ENCODE measurements at regions not wholly inside any gene's neighbourhood (a gene's known extent, or its start where the extent isn't known, plus 50 kb on each side); places are given as distances from the start of the nearest gene placed in this dataset.

- H3K27ac ChIP-seq: no peak overlapping the region
- no peaks in the 10 kb centered on the region for H4K20me1 ChIP-seq (ENCODE audit: low read depth)
- Mint-ChIP-seq H3K4me1 (no peaks in the 10 kb centered on the region), H3K4me3 (no peak overlapping the region), H3K9me3 (no peaks in the 10 kb centered on the region), H3K27ac (no peak overlapping the region), H3K27me3 (ENCODE audit: insufficient read depth, low read depth) (peaks cover 5% of the 10 kb centered on the region), H3K36me3 (no peaks in the 10 kb centered on the region)
- H3K4me3 ChIP-seq: no peak overlapping the region
- no peak for DNase-seq (ENCODE audit: low spot score)
- no peaks in the 10 kb centered on the region for H3K9me3 ChIP-seq (ENCODE audit: low read depth)
- no peak for TF ChIP-seq EZH2 (IDR thresholded peaks at IDR 0.05)
- H3K27me3 ChIP-seq: no peaks in the 10 kb centered on the region
- H3F3A ChIP-seq (ENCODE audit: low read depth): no peaks in the 10 kb centered on the region
- H3K9ac ChIP-seq: no peak overlapping the region
- no peaks in the 10 kb centered on the region for H3K36me3 ChIP-seq
- H2AFZ ChIP-seq (replicated peaks): no peak overlapping the region
- H3K4me2 ChIP-seq: no peak overlapping the region
- no peaks in the 10 kb centered on the region for H3K79me2 ChIP-seq (ENCODE audit: low read depth)
- H3K4me1 ChIP-seq: no peaks in the 10 kb centered on the region
Measured at GRCh38 chr10:7035126-7035761, 375.6 kb downstream of the SFMBT2 start.

DNA sequence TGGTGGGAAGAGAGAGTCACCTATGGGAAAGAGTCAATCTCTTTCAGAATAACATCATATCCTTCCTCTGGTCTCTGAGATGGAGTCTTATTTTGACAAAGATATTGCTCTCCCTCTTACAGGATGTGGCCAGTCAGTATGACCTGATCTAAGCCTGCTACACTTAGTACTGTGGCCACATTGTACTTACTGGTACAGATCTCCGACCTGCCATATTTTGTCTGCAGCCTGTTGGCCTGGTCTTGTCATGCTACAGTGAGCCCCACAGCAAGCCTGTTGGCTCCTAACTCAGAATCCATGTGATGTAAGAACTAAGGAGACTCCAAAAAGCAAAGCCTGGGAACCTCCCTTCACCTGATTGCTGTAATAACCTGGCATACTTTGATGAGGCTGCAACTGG is 377.8 kb downstream of the SFMBT2 start:
- no peaks in the 10 kb centered on the region for H3K36me3 Mint-ChIP-seq
- Histone ChIP-seq H2AFZ (replicated peaks) (no peak overlapping the region), H3F3A (ENCODE audit: low read depth) (no peaks in the 10 kb centered on the region), H3K4me3 (no peak overlapping the region), H3K27ac (no peak overlapping the region), H3K9me3 (ENCODE audit: low read depth) (no peaks in the 10 kb centered on the region), H3K27me3 (no peaks in the 10 kb centered on the region), H3K9ac (no peak overlapping the region), H3K79me2 (ENCODE audit: low read depth) (no peaks in the 10 kb centered on the region), H3K36me3 (no peaks in the 10 kb centered on the region), H4K20me1 (ENCODE audit: low read depth) (no peaks in the 10 kb centered on the region), H3K4me1 (no peaks in the 10 kb centered on the region), H3K4me2 (no peak overlapping the region)
- no peaks in the 10 kb centered on the region for H3K4me1 Mint-ChIP-seq
- H3K27me3 Mint-ChIP-seq (ENCODE audit: insufficient read depth, low read depth): peaks cover 5% of the 10 kb centered on the region
- H3K4me3 Mint-ChIP-seq: no peak overlapping the region
- DNase-seq (ENCODE audit: low spot score): no peak
- no peak for TF ChIP-seq CTCF (IDR thresholded peaks at IDR 0.05)
- no peak for TF ChIP-seq EZH2 (IDR thresholded peaks at IDR 0.05)
- no peak for TF ChIP-seq EZH2phosphoT487 (IDR thresholded peaks at IDR 0.05)
- H3K9me3 Mint-ChIP-seq: peaks cover 4% of the 10 kb centered on the region
- no peak overlapping the region for H3K27ac Mint-ChIP-seq

- Histone ChIP-seq H3K36me3 (no peaks in the 10 kb centered on the region), H3K27ac (no peak overlapping the region), H3K27me3 (no peaks in the 10 kb centered on the region), H3F3A (ENCODE audit: low read depth) (no peaks in the 10 kb centered on the region), H2AFZ (replicated peaks) (no peak overlapping the region), H3K9ac (no peak overlapping the region), H3K4me1 (no peaks in the 10 kb centered on the region), H3K4me3 (no peak overlapping the region), H3K9me3 (ENCODE audit: low read depth) (no peaks in the 10 kb centered on the region), H4K20me1 (ENCODE audit: low read depth) (no peaks in the 10 kb centered on the region), H3K79me2 (ENCODE audit: low read depth) (no peaks in the 10 kb centered on the region), H3K4me2 (no peak overlapping the region)
- no peak overlapping the region for H3K4me3 Mint-ChIP-seq
- TF ChIP-seq EZH2 (IDR thresholded peaks at IDR 0.05) (no peak), EZH2phosphoT487 (IDR thresholded peaks at IDR 0.05) (no peak), CTCF (IDR thresholded peaks at IDR 0.05) (no peak)
- no peaks in the 10 kb centered on the region for H3K4me1 Mint-ChIP-seq
- no peak overlapping the region for H3K27ac Mint-ChIP-seq
- peaks cover 4% of the 10 kb centered on the region for H3K9me3 Mint-ChIP-seq
- peaks cover 5% of the 10 kb centered on the region for H3K27me3 Mint-ChIP-seq (ENCODE audit: insufficient read depth, low read depth)
- DNase-seq (ENCODE audit: low spot score): no peak
- H3K36me3 Mint-ChIP-seq: no peaks in the 10 kb centered on the region
Measured at GRCh38 chr10:7030134-7030855, 380.5 kb downstream of the SFMBT2 start.

- Histone ChIP-seq H3K27ac (no peak overlapping the region), H3K4me3 (no peak overlapping the region), H3K36me3 (no peaks in the 10 kb centered on the region), H3K27me3 (no peaks in the 10 kb centered on the region), H4K20me1 (ENCODE audit: low read depth) (no peaks in the 10 kb centered on the region), H3K9ac (no peak overlapping the region), H3K4me2 (no peak overlapping the region), H3K9me3 (ENCODE audit: low read depth) (no peaks in the 10 kb centered on the region), H2AFZ (replicated peaks) (no peak overlapping the region), H3F3A (ENCODE audit: low read depth) (no peaks in the 10 kb centered on the region), H3K4me1 (no peaks in the 10 kb centered on the region), H3K79me2 (ENCODE audit: low read depth) (no peaks in the 10 kb centered on the region)
- Mint-ChIP-seq H3K36me3 (no peaks in the 10 kb centered on the region), H3K9me3 (peaks cover 4% of the 10 kb centered on the region), H3K27ac (no peak overlapping the region), H3K27me3 (ENCODE audit: insufficient read depth, low read depth) (peaks cover 2% of the 10 kb centered on the region), H3K4me3 (no peak overlapping the region), H3K4me1 (no peaks in the 10 kb centered on the region)
- DNase-seq (ENCODE audit: low spot score): no peak
- TF ChIP-seq EZH2 (IDR thresholded peaks at IDR 0.05) (no peak), CTCF (IDR thresholded peaks at IDR 0.05) (no peak), EZH2phosphoT487 (IDR thresholded peaks at IDR 0.05) (no peak)
Measured at GRCh38 chr10:7029672-7030071, 381.2 kb downstream of the SFMBT2 start.

All from neural progenitor cell (in vitro differentiated cells).